SK-MEL-5 (cell line): ENCODE measurements at regions not wholly inside any gene's neighbourhood (a gene's known extent, or its start where the extent isn't known, plus 50 kb on each side); places are given as distances from the start of the nearest gene placed in this dataset.
"Not testable (repeated sequence)": the region's sequence is repeated elsewhere in the genome, so short reads cannot be mapped to it uniquely, and the experiment has no call there.

ENCODE experiments used
- DNase-seq: peaks from one replicate; pipeline ENCODE4 v3.0.0-alpha.2; 2016; ENCODE audit warnings: low read depth, low spot score
- in situ Hi-C: cut with HindIII; loops from 2 replicates; pipeline ENCODE4 v1.10.0; 2016; ENCODE audit warnings: low sequenced_read_pairs, high pct_unique_total_duplicates, low pct_unique_long_range_greater_than_20kb

DNA sequence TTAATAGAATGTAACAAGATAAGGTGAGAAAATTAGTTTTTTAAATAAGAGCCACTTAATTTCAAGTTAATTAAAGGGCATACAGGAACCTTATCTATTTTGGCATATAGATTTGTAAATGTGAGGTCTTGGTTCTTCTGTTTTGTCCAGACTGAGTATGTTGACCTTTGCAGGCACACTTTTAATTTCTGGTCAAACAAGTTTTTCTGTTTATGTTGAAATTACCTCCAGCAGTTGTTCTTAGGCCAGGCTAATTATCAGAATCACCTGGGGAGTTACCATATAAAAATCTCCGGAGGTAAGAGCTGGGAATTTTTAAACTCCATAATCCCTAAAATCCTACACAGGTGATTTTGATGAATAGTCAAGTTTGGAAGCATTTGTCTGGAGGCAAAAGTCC lies 227.4 kb upstream of the ANKRD50 start:
- DNase-seq: no peak
- in situ Hi-C loops: no loop called here

DNA sequence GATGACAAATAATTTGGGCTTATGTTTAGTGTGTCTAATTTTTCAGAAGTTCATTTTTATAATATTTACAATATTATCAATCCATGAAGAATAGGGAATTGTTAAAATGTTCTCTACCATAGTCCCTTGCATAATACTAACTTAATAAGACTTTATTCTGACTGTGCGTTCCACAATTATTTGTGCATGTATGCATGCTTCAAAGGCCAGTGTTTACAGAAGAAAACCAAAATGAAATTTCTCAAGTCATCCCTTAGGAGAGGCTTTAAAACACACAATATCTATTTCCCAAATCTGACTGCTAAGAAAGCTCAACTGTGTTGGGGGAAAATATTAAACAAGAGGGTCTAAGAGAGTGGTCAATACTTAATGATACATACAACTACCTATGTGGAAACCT lies 226.3 kb upstream of the ANKRD50 start:
- in situ Hi-C loops: no loop called here

DNA sequence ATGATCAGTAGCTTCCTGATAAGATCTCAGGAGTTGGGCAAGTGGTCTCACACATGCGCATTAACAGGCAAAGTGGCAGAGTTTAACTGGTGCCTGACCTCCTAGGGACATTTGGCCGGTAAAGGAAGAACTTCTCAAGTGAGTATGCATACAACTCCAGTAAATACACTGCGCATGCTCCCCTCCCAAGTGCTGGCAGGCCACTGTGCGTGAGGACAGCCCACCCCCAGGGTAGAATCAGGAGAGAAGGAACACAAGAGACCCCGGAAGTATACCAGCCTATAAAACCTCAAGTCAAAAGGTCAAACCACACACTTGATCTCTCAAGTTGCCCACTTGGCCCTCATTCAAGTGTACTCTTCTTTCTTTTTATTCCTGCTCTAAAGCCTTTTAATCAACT lies 225.5 kb upstream of the ANKRD50 start:
- DNase-seq: no peak
- in situ Hi-C loops: no loop called here

More for the DNA sequence above, 226.3 kb upstream of the ANKRD50 start:
- DNase-seq: no peak

DNA sequence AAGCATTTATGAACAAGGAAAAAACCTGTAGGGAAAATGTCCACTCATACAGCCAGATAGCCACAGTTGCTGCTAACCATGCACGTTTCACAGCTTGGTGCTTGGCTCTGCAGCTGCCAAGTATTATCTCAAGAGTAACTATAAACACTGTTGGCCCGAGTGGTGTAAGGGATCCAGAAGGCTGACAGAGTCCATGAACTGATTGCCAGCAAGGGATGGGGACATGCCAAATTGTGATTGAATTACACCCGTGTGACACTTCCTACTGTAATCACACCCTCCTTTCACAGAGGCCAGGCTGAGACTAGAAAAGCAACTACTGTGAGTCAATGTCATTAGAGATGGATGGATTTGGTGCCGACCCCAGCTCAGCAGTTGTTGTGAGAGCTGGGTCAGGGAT lies 223.9 kb upstream of the ANKRD50 start:
- no peak for DNase-seq
- in situ Hi-C loops: no loop called here

DNA sequence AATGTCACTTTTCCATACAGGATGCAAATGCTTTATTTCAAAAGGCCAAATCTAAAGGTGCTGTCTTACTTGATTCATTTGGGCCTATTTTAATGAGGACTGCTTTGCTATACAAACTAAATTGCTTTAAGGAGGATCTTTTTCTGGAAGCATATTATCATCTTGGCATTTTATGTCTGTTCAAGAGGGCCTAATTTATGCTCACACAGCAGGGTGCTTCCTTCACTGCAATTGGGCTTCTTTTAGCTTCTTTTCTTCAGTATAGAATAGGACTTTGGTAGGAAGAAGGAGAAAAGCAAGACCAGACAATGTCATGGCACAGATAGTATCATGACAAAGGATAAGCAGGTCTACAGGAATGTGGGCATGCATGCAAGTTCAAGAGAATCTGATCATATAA lies 222.4 kb upstream of the ANKRD50 start:
- in situ Hi-C loops: no loop called here

DNA sequence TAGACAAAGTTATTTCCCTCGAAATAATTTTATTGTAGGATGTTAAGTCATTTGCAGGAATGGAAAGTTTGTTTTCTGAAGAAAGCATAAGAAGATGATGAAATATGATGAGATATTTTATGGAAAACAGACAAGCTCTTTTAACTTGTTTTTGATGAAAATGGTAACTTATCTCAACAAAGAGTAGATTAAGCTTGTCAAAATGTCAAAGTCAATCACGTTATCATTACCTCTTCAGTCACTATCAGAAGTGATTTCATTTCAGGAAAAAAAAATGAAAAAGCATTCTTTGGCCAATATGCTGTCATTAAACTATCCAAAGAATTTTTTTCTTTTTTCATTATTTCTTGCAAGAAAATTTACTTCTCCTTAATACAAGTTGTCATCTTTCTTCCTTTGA lies 221.0 kb upstream of the ANKRD50 start:
- in situ Hi-C loops: no loop called here
- DNase-seq: no peak

More for the DNA sequence above, 222.4 kb upstream of the ANKRD50 start:
- no peak for DNase-seq

DNA sequence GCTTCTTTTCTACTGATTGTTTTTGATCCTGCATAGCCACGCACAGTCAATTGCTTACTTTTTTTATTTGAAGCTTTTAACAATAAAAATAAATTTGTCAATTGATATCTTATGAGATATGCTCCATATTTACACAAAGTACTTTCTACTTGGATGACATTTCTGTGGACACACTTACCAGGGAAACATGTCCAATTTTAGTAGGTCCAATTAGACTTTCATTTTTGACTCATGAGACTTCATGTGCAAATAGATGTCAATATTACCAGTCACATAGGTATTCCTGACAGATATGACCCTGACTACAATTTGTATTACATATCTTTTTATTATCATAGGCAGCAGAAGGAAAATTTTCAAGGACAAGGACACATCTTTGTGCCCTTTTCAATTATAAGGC lies 219.9 kb upstream of the ANKRD50 start:
- in situ Hi-C loops: no loop called here
- DNase-seq: no peak

DNA sequence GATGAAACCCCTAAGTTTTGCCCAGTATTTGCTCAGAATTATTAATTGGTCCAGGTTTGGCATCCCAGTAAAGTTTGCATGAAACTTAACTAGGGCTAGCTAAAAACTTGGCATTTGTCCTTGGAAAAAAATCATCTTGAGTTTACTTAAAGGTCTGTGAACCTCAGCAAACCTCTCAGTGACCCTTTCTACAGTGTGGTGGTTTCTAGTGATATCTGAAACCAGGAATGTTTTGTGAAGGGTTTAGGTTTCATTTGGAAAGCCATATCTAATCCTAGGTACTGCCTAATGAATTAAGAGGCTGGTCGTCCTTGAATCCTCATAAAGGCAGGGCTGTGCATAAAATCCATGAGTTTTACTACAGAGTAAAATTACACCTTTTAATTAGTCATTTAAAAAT lies 218.5 kb upstream of the ANKRD50 start:
- no peak for DNase-seq
- in situ Hi-C loops: no loop called here

DNA sequence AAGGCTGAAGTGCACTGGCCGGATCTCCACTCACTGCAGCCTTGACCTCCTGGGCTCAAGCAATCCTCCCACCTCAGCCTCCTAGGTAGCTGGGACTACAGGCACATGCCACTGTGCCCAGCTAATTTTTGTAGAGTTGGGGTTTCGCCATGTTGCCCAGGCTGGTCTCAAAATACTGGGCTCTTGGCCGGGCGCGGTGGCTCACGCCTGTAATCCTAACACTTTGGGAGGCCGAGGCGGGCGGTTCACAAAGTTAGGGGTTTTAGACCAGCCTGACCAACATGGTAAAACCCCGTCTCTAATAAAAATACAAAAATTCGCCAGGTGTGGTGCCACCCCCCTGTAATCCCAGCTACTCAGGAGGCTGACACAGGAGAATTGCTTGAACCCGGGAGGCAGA lies 210.2 kb upstream of the ANKRD50 start:
- in situ Hi-C loops: not testable (repeated sequence)

DNA sequence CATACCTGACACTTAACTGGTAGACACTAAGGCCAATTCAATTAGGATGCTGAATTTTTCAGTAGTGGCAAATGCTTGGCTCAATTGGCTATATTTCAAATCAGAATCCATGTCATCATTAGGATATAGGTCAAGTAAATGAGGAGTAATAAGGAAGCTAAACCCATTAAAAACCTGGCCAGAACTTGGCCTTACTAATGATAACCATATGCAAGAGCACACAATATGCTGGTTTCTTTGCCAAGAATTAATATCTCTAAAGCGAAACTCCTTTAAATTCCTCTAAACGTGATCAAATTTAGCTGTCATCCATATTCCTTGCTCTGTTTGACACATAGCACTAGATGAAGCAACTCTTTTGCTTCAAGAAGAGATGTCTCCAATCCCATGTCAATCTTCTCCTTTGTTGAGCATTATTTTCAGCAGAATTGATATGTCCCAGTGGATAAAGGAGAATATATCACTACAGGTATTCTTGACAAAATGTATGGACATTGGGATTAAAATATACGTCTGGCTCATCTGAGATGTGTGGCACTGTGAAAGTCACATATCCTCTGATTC lies 206.1 kb upstream of the ANKRD50 start:
- in situ Hi-C loops: no loop called here
- no peak for DNase-seq

More for the DNA sequence above, 210.2 kb upstream of the ANKRD50 start:
- not testable (repeated sequence) for DNase-seq

DNA sequence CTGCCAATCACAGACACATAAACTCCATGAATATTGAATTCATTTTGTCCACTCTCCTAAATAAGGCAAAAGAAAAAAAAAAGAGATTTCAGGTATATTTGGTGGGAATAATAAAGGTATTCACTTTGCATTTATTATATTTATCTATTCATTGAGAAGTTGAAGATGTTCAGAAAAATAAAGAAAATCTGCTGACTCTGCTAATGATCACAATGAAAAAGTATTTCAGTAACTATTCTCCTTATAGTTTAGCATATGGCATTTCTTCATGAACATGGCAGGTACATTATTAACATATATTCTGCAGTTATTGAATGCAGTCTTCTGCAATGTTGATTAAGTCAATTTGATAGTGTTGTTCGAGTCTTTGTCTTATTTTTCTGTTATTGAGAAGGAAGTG lies 202.5 kb upstream of the ANKRD50 start:
- in situ Hi-C loops: no loop called here
- DNase-seq: no peak

DNA sequence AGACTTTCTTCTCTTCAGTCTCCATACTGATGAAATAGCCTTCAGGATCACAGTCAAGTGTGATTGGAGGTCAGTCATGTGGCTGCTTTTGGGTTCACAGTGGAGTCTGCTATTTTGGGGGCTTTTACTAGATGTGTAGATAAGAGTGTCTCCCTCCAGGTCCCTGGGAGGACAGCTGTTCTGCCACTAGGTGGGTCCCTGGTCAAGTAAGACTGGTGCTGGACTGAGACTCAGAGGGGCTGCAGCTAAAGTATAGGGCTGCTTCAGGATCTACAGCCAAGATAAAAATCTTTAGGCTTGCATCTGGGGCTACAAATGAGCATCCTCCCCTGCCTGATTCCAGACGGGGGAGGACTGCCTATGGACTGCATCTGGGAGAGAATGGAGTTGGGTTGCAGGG lies 200.7 kb upstream of the ANKRD50 start:
- in situ Hi-C loops: no loop called here
- no peak for DNase-seq

DNA sequence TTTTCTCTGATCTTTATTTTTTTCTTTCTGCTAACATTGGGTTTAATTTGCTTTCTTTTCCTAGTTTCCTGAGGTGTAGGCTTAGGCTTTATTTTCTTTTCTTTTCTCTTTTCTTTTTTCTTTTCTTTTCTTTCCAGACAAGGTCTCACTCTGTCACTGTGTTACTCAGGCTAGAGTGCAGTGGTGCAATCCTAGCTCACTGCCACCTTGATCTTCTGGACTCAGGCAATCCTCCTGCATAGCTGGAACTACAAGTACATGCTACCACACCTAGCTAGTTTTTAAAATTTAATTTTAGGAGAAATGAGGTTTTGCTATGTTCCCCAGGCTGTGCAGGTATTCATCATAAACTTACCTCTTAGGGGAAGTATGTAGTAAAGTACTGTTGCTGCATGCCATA lies 197.8 kb upstream of the ANKRD50 start:
- in situ Hi-C loops: no loop called here

DNA sequence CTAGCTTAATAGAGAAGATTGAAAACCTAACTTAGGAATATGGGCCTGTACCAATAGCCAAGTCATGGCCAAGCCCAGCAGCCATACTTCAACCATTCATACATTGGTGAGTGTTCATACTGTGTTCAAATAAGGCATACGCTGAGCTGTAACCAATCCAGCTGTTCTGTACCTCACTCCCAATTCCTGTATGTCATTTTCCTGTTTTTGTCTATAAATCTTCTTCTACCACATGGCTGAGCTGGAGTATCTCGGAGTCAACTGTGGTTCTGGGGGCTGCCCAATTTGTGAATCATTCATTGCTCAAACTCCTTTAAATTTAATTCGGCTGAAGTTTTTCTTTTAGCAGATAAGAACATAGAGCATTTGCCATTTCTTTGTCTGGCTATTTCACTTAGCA lies 195.3 kb upstream of the ANKRD50 start:
- in situ Hi-C loops: no loop called here
- no peak for DNase-seq

More for the DNA sequence above, 197.8 kb upstream of the ANKRD50 start:
- no peak for DNase-seq

DNA sequence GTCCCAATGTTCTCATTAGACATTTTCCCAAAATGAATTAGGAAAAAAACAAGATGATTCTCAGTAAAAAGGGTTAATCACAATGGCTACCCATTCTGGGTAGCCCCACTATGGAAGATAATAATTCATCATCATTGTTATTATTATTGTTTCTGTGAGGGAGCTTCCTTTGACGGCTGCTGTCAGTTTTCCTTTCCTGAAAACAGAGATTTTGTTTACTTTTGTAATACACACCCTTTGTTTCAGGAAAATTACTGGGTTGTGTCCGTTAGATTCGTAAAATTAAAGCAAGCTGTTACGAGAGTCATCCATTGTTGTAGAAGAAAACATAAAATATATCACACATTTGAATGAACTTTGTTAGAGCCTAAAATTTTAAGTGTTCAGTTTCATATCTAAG lies 192.9 kb upstream of the ANKRD50 start:
- in situ Hi-C loops: no loop called here
- DNase-seq: no peak

DNA sequence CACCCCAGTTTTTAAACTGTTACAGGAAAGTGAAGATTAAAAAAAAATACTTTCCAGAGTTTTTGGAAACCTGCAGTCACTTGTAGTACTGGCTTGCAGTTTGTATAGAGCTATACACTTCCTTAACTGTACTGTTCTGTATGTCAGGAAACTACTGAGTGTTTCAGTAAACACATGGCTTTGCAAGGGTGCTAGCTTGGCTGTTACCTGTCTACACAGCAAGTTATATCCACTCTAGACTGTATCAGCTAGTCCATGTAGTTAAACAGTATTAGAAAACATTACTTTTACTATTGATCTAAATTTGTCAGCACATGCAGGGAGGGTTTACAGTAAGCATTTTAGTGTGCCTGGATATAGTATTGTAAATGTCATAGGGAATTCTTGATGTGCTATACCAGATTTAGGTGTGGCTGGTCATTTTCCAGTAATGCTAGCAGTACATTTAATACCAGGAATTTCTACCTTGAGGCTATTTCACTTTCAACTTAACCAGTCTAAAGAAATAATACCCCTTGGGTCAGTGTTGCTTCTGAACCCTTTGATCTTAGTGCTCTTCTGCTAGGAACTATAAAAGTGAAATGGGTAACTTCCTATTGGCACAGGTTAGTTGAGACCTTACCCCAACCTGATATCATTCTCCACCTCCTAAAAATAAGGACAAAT lies 192.3 kb upstream of the ANKRD50 start:
- in situ Hi-C loops: no loop called here
- DNase-seq: no peak

DNA sequence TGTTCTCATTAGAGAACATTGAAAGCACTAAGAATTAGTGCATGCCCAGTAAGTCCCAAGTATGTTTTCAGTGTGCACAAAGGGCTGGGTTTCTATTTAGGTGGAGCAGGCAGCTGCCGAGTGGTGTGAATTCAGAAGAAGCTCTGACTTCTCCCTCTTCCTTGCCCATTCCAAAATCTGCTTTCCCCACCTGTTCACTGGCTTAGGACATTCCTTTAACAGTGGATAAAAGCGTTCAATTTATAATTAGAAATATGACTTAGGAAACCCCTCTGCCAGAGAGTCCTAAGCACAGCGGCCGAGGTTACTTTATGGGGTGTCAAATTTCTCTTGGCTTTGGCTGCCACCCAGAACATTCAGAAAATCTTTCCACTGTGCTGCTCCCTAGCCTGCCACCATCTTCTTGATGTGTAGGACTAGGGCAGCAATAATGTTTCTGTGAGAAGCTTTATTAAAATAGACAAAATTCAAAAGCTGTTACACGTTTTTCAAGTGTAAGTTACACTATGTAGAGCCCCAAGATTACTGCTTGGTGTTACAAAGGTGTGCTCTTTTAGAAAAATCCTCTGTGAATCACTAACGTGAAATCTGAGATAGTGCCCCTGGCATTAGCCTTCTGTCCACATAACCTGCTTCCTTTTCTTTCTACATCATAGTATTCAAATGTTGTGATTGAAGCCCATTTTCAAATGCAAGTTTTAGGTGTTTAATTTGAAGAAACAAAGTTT lies 191.6 kb upstream of the ANKRD50 start:
- in situ Hi-C loops: no loop called here
- no peak for DNase-seq

DNA sequence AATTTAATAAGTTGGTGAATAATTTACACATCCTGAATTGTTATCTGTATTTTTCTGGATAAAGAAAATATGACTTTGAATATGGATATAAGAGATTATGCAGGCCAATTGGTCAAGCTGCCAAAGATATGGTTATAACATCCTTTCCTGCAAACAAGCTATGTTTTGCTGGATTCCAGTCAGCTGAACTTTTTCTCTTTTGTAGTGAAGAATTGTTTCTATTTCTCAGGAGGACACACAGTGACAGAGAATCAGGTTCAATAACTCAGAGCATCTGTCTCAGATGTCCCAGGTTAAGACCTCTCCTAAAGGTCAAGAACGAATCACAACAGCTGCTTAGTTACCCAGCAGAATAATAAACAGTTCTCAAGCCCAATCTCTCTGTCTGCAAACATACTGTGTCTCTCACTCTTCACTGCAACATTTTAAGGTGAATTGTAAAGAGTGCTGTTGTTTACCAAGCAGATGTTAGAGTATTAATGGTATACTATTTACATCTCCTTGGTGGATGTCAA lies 189.5 kb upstream of the ANKRD50 start:
- in situ Hi-C loops: no loop called here
- no peak for DNase-seq

DNA sequence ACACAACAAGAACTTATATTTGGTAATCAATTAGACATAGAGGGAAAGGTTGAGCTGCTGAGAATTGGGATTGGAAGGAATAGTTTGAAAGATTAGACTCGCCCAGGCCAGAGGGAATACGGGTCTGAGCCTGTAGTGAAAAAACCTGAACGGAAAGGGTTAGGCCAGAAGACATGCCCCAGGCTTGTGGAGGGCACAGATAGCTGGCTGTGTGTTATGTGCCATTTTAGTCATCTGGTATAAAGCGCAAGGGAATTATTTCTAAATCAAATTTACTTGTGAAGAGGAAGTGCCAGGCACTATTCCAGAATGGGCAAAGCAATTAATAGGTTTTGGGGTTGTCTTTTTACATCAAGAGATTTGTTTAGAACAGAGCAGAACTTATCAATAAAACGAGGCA lies 187.5 kb upstream of the ANKRD50 start:
- DNase-seq: no peak
- in situ Hi-C loops: no loop called here
